AG09309 (cell line): ENCODE measurements at regions not wholly inside any gene's neighbourhood (a gene's known extent, or its start where the extent isn't known, plus 50 kb on each side); places are given as distances from the start of the nearest gene placed in this dataset.
"Not testable (repeated sequence)": the region's sequence is repeated elsewhere in the genome, so short reads cannot be mapped to it uniquely, and the experiment has no call there.

Experiments used
- DNase-seq: peaks from one replicate; pipeline ENCODE4 v3.0.0-alpha.2; 2010; ENCODE audit warnings: low read depth
- H3K4me3 ChIP-seq: 2 replicates; pipeline ENCODE4 v1.5.1; 2011; ENCODE audit warnings: mild to moderate bottlenecking, low read depth, low read length, moderate library complexity; ENCODE audit not compliant: control insufficient read depth
- CTCF ChIP-seq: IDR thresholded peaks from 2 replicates; pipeline ENCODE4 v1.5.1; 2011; ENCODE audit warnings: mild to moderate bottlenecking, low read depth, low read length, inconsistent platforms; ENCODE audit not compliant: insufficient read depth, control insufficient read depth; ENCODE audit errors: missing control alignments

GRCh38 chr12:124650912-124651311 is 83.5 kb upstream of the NCOR2 start:
- TF ChIP-seq CTCF, result no peak

GRCh38 chr12:124648710-124649384 is 81.4 kb upstream of the NCOR2 start:
- no peak for TF ChIP-seq CTCF
- DNase-seq, result no peak
- no peak overlapping the region for H3K4me3 ChIP-seq

More at GRCh38 chr12:124650912-124651311, 83.5 kb upstream of the NCOR2 start:
- no peak for DNase-seq
- H3K4me3 ChIP-seq, result no peak overlapping the region

GRCh38 chr12:124647316-124647715 is 79.9 kb upstream of the NCOR2 start:
- TF ChIP-seq CTCF, result no peak
- no peak for DNase-seq
- no peak overlapping the region for H3K4me3 ChIP-seq

GRCh38 chr12:124646385-124647230 is 79.2 kb upstream of the NCOR2 start:
- TF ChIP-seq CTCF, result no peak
- DNase-seq, result no peak
- H3K4me3 ChIP-seq, result no peak overlapping the region

GRCh38 chr12:124645530-124646244 is 78.3 kb upstream of the NCOR2 start:
- DNase-seq, result no peak
- H3K4me3 ChIP-seq, result no peak overlapping the region
- no peak for TF ChIP-seq CTCF

GRCh38 chr12:124643768-124644167 is 76.4 kb upstream of the NCOR2 start:
- H3K4me3 ChIP-seq, DNase-seq: not testable (repeated sequence)
